ENCODE measurements at regions not wholly inside any gene's neighbourhood (a gene's known extent, or its start where the extent isn't known, plus 50 kb on each side); places are given as distances from the start of the nearest gene placed in this dataset.

GRCh38 chr2:236979664-236980063 lies 106.0 kb upstream of the COPS8 start (continued):
- TF ChIP-seq SP4 (IDR thresholded peaks at IDR 0.05; ENCODE audit: low read length), result no peak
- no peak for TF ChIP-seq BACH1 (IDR thresholded peaks at IDR 0.05; ENCODE audit: low read length)

Data from H1 (cell line).